ENCODE measurements at regions not wholly inside any gene's neighbourhood (a gene's known extent, or its start where the extent isn't known, plus 50 kb on each side); places are given as distances from the start of the nearest gene placed in this dataset.
A peak's percentile ranks its signal among the peaks of the same experiment; 100 is the strongest.

- TF ChIP-seq, protein P1, sequence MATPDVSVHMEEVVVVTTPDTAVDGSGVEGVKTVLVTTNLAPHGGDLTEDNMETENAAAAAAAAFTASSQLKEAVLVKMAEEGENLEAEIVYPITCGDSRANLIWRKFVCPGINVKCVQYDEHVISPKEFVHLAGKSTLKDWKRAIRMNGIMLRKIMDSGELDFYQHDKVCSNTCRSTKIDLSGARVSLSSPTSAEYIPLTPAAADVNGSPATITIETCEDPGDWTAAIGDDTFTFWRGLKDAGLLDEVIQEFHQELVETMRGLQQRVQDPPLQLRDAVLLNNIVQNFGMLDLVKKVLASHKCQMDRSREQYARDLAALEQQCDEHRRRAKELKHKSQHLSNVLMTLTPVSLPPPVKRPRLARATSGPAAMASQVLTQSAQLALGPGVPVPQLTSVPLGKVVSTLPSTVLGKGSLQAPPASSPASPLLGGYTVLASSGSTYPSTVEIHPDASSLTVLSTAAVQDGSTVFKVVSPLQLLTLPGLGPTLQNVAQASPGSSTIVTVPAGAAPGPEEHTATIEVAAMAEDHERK (CRISPR knock-in tag; IDR thresholded peaks at IDR 0.05; ENCODE audit: low read depth): no peak
- no peak for TF ChIP-seq IKZF4 (CRISPR knock-in tag; IDR thresholded peaks at IDR 0.05; ENCODE audit: borderline replicate concordance, low read depth, not compliant biosample characterization)
These were observed 117.3 kb upstream of the MARK1 start (continued) for GRCh38 chr1:220410611-220411010.

GRCh38 chr1:220409771-220410595 is 118.0 kb upstream of the MARK1 start:
- Histone ChIP-seq H3K4me2 (ENCODE audit: low read depth, low read length) (no peak overlapping the region), H4K20me1 (ENCODE audit: insufficient read depth, low read length) (no peaks in the 10 kb centered on the region; the same call in 1 of the 2 replicates), H3K9me3 (ENCODE audit: low read length) (no peaks in the 10 kb centered on the region), H3K4me1 (ENCODE audit: insufficient read depth, low read length) (no peaks in the 10 kb centered on the region), H3K36me3 (replicated peaks in 1 of 2; ENCODE audit: control insufficient read depth in 1 of 2, insufficient read depth in 2 of 2, low read length in 2 of 2) (no peaks in the 10 kb centered on the region), H3K9ac (ENCODE audit: insufficient read depth, low read depth, low read length) (no peak overlapping the region), H3K4me3 (replicated peaks in 1 of 3; ENCODE audit: insufficient read depth in 1 of 3, low read depth in 2 of 3, low read length in 3 of 3) (no peak overlapping the region), H3K79me2 (ENCODE audit: insufficient read depth, low read length) (no peaks in the 10 kb centered on the region), H2AFZ (ENCODE audit: low read length) (no peak overlapping the region), H3K27me3 (ENCODE audit: control insufficient read depth in 1 of 2, insufficient read depth in 2 of 2, low read length in 2 of 2) (no peaks in the 10 kb centered on the region; a peak in 1 of 5 replicates), H3K27ac (ENCODE audit: extremely low read length, insufficient read depth, low read length) (no peak overlapping the region)
- ATAC-seq (no peak), DNase-seq (ENCODE audit: low spot score) (no peak), FAIRE-seq (no peak)
- no TSS peak for BruUV-seq (replicated peaks)
- WGBS (ENCODE audit: low lambda C conversion rate): 44% methylated on average over 12 of the region's 13 CpGs
- ChIA-PET POLR2A (no interaction called here), CTCF (ENCODE audit: low intra/inter-chr PET ratio, low total read pairs) (no interaction called here)
- in situ Hi-C loops (cut with HindIII; ENCODE audit: extremely low pct_ligation_motif_present, low pct_unique_long_range_greater_than_20kb) (no loop called here), intact Hi-C loops (cut with micrococcal nuclease; ENCODE audit: unreplicated experiment) (no loop called here)
- TF ChIP-seq REXO4 (CRISPR knock-in tag; IDR thresholded peaks at IDR 0.05; ENCODE audit: borderline replicate concordance): no peak
- peak; percentile 28; the same call in 1 of the 2 replicates for TF ChIP-seq MAFF (IDR thresholded peaks at IDR 0.05; ENCODE audit: low read depth, low read length)
- peak; percentile 60 to 71; a peak in 3 of 4 replicates for TF ChIP-seq MAFK (conservative IDR thresholded peaks at IDR 0.05 in 1 of 2, IDR thresholded peaks at IDR 0.05 in 1 of 2; ENCODE audit: low read length in 2 of 2)
